H9 (cell line): ENCODE measurements at regions not wholly inside any gene's neighbourhood (a gene's known extent, or its start where the extent isn't known, plus 50 kb on each side); places are given as distances from the start of the nearest gene placed in this dataset.

Source experiments
- DNase-seq: peaks from one replicate; pipeline ENCODE4 v3.0.0-alpha.2; 2017
- H2AFZ ChIP-seq: one replicate; pipeline ENCODE4 v1.6.1; 2013; ENCODE audit warnings: mild to moderate bottlenecking, low read length, control low read depth, moderate library complexity
- H2AK5ac ChIP-seq: 2 replicates; pipeline ENCODE4 v1.6.1; 2013; ENCODE audit warnings: low read length, control low read depth, mixed read lengths; ENCODE audit not compliant: insufficient read length
- H2BK120ac ChIP-seq: one replicate; pipeline ENCODE4 v1.6.1; 2013; ENCODE audit warnings: low read depth, mild to moderate bottlenecking, low read length, control low read depth, inconsistent platforms; ENCODE audit not compliant: poor library complexity, severe bottlenecking
- H2BK12ac ChIP-seq: 2 replicates; pipeline ENCODE4 v1.6.1; 2013; ENCODE audit warnings: low read length, control low read depth, mixed read lengths, low read depth; ENCODE audit not compliant: insufficient read length
- H2BK15ac ChIP-seq: 2 replicates; pipeline ENCODE4 v1.6.1; 2013; ENCODE audit warnings: low read depth, low read length, control low read depth
- H2BK20ac ChIP-seq: one replicate; pipeline ENCODE4 v1.6.1; 2013; ENCODE audit warnings: low read depth, mild to moderate bottlenecking, low read length, control low read depth, inconsistent platforms; ENCODE audit not compliant: poor library complexity, severe bottlenecking
- H2BK5ac ChIP-seq: 2 replicates; pipeline ENCODE4 v1.6.1; 2013; ENCODE audit warnings: low read length, control low read depth, mixed read lengths; ENCODE audit not compliant: insufficient read length
- H3K14ac ChIP-seq: 2 replicates; pipeline ENCODE4 v1.6.1; 2013; ENCODE audit warnings: low read length, control low read depth; ENCODE audit not compliant: insufficient read depth
- H3K18ac ChIP-seq: 2 replicates; pipeline ENCODE4 v1.6.1; 2013; ENCODE audit warnings: low read depth, mild to moderate bottlenecking, mixed read lengths, low read length, control low read depth; ENCODE audit not compliant: insufficient read length
- H3K23ac ChIP-seq: 2 replicates; pipeline ENCODE4 v1.6.1; 2013; ENCODE audit warnings: low read length, control low read depth, mixed read lengths, low read depth; ENCODE audit not compliant: insufficient read length
- H3K23me2 ChIP-seq: 2 replicates; pipeline ENCODE4 v1.6.1; 2013; ENCODE audit warnings: low read depth, mild to moderate bottlenecking, mixed read lengths, low read length, control low read depth; ENCODE audit not compliant: insufficient read length, poor library complexity, severe bottlenecking
- H3K27ac ChIP-seq: 2 replicates; pipeline ENCODE4 v1.5.1; 2013; ENCODE audit warnings: low read length, control low read depth, mixed read lengths, low read depth; ENCODE audit not compliant: insufficient read length
- H3K27me3 ChIP-seq: 2 replicates; pipeline ENCODE4 v1.6.1; 2013; ENCODE audit warnings: low read length, control low read depth, inconsistent platforms; ENCODE audit not compliant: insufficient read depth
- H3K4ac ChIP-seq: 2 replicates; pipeline ENCODE4 v1.6.1; 2013; ENCODE audit warnings: low read depth, mild to moderate bottlenecking, control low read depth, inconsistent platforms, low read length, moderate library complexity
- H3K4me1 ChIP-seq: 2 replicates; pipeline ENCODE4 v1.6.1; 2013; ENCODE audit warnings: low read length, control low read depth, inconsistent platforms; ENCODE audit not compliant: insufficient read depth
- H3K4me2 ChIP-seq: 2 replicates; pipeline ENCODE4 v1.6.1; 2013; ENCODE audit warnings: low read length, control low read depth, mixed read lengths; ENCODE audit not compliant: insufficient read length, insufficient read depth
- H3K56ac ChIP-seq: 2 replicates; pipeline ENCODE4 v1.6.1; 2013; ENCODE audit warnings: low read depth, mild to moderate bottlenecking, mixed read lengths, low read length, control low read depth; ENCODE audit not compliant: insufficient read length
- H3K79me1 ChIP-seq: 2 replicates; pipeline ENCODE4 v1.6.1; 2013; ENCODE audit warnings: low read depth, mild to moderate bottlenecking, moderate library complexity, low read length, control low read depth, inconsistent platforms; ENCODE audit not compliant: insufficient read depth, poor library complexity, severe bottlenecking
- H3K79me2 ChIP-seq: 2 replicates; pipeline ENCODE4 v1.6.1; 2013; ENCODE audit warnings: low read length, control low read depth, inconsistent platforms; ENCODE audit not compliant: insufficient read depth
- H3K9ac ChIP-seq: 2 replicates; pipeline ENCODE4 v1.6.1; 2013; ENCODE audit warnings: low read length, control low read depth, mixed read lengths; ENCODE audit not compliant: insufficient read length; ENCODE audit errors: extremely low read depth
- H3K9me3 ChIP-seq: one replicate; pipeline ENCODE4 v1.6.1; 2013; ENCODE audit warnings: low read depth, low read length, inconsistent platforms; ENCODE audit not compliant: control insufficient read depth
- H3T11ph ChIP-seq: one replicate; pipeline ENCODE4 v1.6.1; 2013; ENCODE audit warnings: mild to moderate bottlenecking, low read length, control low read depth, inconsistent platforms
- H4K20me1 ChIP-seq: one replicate; pipeline ENCODE4 v1.6.1; 2013; ENCODE audit not compliant: control insufficient read depth, insufficient read length, insufficient read depth
- H4K5ac ChIP-seq: 2 replicates; pipeline ENCODE4 v1.6.1; 2013; ENCODE audit warnings: low read depth, mild to moderate bottlenecking, mixed read lengths, low read length, control low read depth; ENCODE audit not compliant: insufficient read length
- H4K8ac ChIP-seq: replicated peaks from 2 replicates; pipeline ENCODE4 v1.6.1; 2013; ENCODE audit warnings: low read length, control low read depth, mixed read lengths, low read depth; ENCODE audit not compliant: insufficient read length
- H4K91ac ChIP-seq: 2 replicates; pipeline ENCODE4 v1.6.1; 2013; ENCODE audit warnings: low read depth, mild to moderate bottlenecking, moderate library complexity, mixed read lengths, low read length, control low read depth; ENCODE audit not compliant: insufficient read length
- H3K27ac Mint-ChIP-seq, 3 experiments: 2 replicates in 2 of 3; 3 replicates in 1 of 3; pipeline ENCODE4 v1.8.0; 2020 to 2021; ENCODE audit warnings: mixed read lengths in 3 of 3, mild to moderate bottlenecking in 1 of 3, moderate library complexity in 1 of 3
- H3K27me3 Mint-ChIP-seq: 2 replicates; pipeline ENCODE4 v1.8.0; 2021; ENCODE audit warnings: low read depth, mild to moderate bottlenecking, moderate library complexity, mixed read lengths
- H3K36me3 Mint-ChIP-seq, 3 experiments: 2 replicates in 2 of 3; 3 replicates in 1 of 3; pipeline ENCODE4 v1.8.0; 2020 to 2021; ENCODE audit warnings: low read depth in 3 of 3, mixed read lengths in 3 of 3; ENCODE audit not compliant: insufficient read depth in 1 of 3
- H3K4me1 Mint-ChIP-seq, 2 experiments: 2 replicates each; pipeline ENCODE4 v1.8.0; 2020; ENCODE audit warnings: mixed read lengths in 2 of 2
- H3K4me3 Mint-ChIP-seq, 2 experiments: 2 replicates in 1 of 2; 3 replicates in 1 of 2; pipeline ENCODE4 v1.8.0; 2020 to 2021; ENCODE audit warnings: mild to moderate bottlenecking in 2 of 2, mixed read lengths in 2 of 2, moderate library complexity in 1 of 2
- H3K9me3 Mint-ChIP-seq, 2 experiments: 2 replicates in 1 of 2; 3 replicates in 1 of 2; pipeline ENCODE4 v1.8.0; 2020; ENCODE audit warnings: mild to moderate bottlenecking in 2 of 2, mixed read lengths in 2 of 2, moderate library complexity in 1 of 2
- whole genome bisulfite sequencing: extraction: QIAGEN DNeasy Blood & Tissue Kit; methylation state at CpG from one replicate; pipeline ENCODE4 v1.1.7; 2013; ENCODE audit warnings: missing lambda C conversion rate, low lambda C conversion rate, mixed read lengths; ENCODE audit not compliant: insufficient read length; ENCODE audit errors: extremely low coverage; 5-methylcytosine and 5-hydroxymethylcytosine counted together
- TF ChIP-seq, protein P1 (sequence below): fragments of 200-600 bp; sonication (generic); conservative IDR thresholded peaks from 3 replicates; pipeline ENCODE4 v1.8.0; 2021; ENCODE audit warnings: antibody characterized with exemption, mild to moderate bottlenecking

- Histone ChIP-seq H2BK20ac (no peak overlapping the region), H3K18ac (no peak overlapping the region), H3K79me2 (no peaks in the 10 kb centered on the region), H2AFZ (no peak overlapping the region), H4K20me1 (no peaks in the 10 kb centered on the region), H3K9me3 (no peaks in the 10 kb centered on the region), H3K23me2 (no peaks in the 10 kb centered on the region), H3K14ac (no peak overlapping the region), H3K27ac (no peak overlapping the region), H4K91ac (no peak overlapping the region), H2BK120ac (no peak overlapping the region), H3K4ac (no peak overlapping the region), H3T11ph (no peak overlapping the region), H3K79me1 (no peaks in the 10 kb centered on the region), H3K56ac (no peak overlapping the region), H4K5ac (no peak overlapping the region), H2BK12ac (no peak overlapping the region), H2BK5ac (no peak overlapping the region), H3K4me2 (no peak overlapping the region), H3K27me3 (no peaks in the 10 kb centered on the region), H4K8ac (no peak overlapping the region), H3K4me1 (no peaks in the 10 kb centered on the region), H2BK15ac (no peak overlapping the region), H2AK5ac (no peak overlapping the region), H3K9ac (no peak overlapping the region), H3K23ac (no peak overlapping the region)
- no peak for DNase-seq
- WGBS, result no CpG with 5 or more reads among the region's 2 CpGs
- H3K4me3 Mint-ChIP-seq, result no peak overlapping the region
- H3K27ac Mint-ChIP-seq, result no peak overlapping the region
- no peaks in the 10 kb centered on the region for H3K27me3 Mint-ChIP-seq
- TF ChIP-seq, protein P1, sequence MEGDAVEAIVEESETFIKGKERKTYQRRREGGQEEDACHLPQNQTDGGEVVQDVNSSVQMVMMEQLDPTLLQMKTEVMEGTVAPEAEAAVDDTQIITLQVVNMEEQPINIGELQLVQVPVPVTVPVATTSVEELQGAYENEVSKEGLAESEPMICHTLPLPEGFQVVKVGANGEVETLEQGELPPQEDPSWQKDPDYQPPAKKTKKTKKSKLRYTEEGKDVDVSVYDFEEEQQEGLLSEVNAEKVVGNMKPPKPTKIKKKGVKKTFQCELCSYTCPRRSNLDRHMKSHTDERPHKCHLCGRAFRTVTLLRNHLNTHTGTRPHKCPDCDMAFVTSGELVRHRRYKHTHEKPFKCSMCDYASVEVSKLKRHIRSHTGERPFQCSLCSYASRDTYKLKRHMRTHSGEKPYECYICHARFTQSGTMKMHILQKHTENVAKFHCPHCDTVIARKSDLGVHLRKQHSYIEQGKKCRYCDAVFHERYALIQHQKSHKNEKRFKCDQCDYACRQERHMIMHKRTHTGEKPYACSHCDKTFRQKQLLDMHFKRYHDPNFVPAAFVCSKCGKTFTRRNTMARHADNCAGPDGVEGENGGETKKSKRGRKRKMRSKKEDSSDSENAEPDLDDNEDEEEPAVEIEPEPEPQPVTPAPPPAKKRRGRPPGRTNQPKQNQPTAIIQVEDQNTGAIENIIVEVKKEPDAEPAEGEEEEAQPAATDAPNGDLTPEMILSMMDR, result no peak
- no peaks in the 10 kb centered on the region for H3K4me1 Mint-ChIP-seq
- H3K36me3 Mint-ChIP-seq, result no peaks in the 10 kb centered on the region; a peak in 1 of 7 replicates
- no peaks in the 10 kb centered on the region for H3K9me3 Mint-ChIP-seq
Measured at GRCh38 chr11:25562417-25562816, 769.5 kb upstream of the ANO3 start.
